AG08395 (cell line): ENCODE measurements at regions not wholly inside any gene's neighbourhood (a gene's known extent, or its start where the extent isn't known, plus 50 kb on each side); places are given as distances from the start of the nearest gene placed in this dataset.
"Not testable (repeated sequence)": the region's sequence is repeated elsewhere in the genome, so short reads cannot be mapped to it uniquely, and the experiment has no call there.

Experiments used
- DNase-seq: peaks from one replicate; pipeline ENCODE4 v3.0.0; 2012; ENCODE audit warnings: mixed read lengths, low spot score

DNA sequence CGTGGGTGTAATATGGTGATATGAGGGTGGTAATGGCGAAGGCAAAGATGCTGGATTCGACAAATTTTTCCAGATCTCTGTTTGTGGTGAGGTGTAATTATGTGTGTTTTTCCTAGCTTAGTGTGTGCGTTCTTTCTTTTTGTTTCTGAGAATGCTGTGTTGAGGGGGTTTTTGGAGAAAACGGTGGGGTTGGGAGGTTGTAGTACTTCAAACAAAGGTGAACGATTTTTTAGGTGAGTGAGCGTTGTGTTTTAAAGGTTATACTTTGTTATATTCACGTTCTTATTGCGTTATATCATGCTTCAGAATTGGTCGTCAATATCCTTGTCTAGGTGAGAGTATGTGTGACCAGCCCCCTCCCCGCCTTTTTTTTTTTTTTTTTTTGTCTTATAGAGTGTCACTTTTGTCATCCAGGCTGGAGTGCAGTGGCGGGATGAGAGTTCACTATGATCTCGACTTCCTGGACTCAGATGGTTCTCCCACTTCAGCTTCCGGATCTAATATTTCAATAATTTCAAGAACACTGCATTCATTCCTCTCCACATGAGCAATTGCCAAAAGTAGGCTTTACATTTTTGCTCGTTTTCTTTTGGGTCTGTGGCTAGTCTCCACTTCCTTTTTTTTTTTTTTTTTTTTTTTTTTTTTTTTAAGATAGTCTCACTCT, 82.2 kb upstream of the RNU2-1 start:
- no peak for DNase-seq

DNA sequence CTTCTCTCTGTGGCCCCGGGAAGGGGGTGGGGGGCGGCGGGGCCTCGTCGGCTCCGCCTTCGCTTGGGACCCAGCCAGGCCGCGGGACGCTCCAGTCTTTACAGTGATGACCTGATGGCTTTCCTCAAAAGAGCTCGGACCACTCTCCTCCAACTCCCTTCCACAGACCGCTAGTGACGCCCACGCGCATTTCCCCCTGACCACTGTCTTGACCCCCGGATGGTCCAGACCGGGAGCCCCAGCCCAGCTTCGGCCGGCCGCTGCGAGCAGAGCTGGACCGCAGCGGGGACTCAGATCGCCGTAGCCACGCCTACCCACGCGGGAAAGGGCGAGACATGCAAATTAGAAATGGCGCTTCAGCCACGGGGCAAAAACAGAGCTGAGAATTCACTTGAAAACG, 81.6 kb upstream of the RNU2-1 start:
- DNase-seq, result no peak

GRCh38 chr17:43314611-43315011, 80.8 kb upstream of the RNU2-1 start:
- no peak for DNase-seq

- DNase-seq, result no peak
These were observed 78.2 kb upstream of the RNU2-1 start for GRCh38 chr17:43312011-43312410.

DNA sequence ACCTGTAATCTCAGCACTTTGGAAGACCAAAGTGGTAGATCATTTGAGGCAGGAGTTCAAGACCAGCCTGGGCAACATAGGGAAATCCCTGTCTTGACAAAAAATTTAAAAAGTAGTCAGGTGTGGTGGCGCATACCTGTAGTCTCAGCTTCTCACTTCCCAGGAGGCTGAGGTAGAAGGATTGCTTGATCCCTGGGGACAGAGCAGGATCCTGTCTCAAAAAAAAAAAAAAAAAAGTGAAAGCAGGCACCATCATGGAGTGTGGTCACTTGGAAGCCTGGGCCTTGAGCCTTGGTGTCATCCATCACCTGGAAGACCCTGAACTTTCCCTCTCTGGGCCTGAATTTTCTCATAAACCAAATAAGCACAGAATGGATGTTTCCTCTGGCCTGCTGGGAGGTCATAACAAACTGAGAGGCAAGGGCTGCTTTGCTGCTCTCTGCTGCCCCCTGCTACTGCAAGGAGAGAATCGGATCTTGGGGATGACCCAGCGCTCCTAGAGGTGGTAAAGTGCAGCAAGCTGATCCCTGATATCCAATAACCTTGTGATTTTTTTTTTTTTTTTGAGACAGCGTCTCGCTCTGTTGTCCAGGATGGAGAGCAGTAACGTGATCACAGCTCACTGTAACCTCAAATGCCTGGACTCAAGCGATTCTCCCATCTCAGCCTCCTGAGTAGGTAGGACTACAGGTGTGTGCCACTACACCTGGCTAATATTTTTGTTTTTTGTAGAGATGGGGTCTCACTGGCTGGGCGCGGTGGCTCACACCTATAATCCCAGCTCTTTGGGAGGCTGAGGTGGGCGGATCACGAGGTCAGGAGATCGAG, 75.9 kb upstream of the RNU2-1 start:
- DNase-seq, result no peak

DNA sequence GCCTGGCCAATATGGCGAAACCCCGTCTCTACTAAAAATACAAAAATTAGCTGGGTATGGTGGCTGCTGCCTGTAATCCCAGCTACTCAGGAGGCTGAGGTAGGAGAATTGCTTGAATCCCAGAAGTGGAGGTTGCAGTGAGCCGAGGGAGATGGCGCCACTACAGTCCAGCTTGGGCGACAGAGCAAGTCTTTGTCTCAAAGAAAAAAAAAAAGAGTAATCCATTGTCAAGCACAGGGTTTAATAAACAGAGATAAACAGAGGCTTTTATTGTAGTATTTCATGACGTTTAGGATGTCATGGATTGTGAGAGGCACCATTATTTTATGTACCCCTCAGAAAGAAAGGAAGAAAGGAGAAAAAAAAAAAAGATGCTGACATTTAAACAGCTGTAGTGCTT, 75.2 kb upstream of the RNU2-1 start:
- DNase-seq, result no peak

DNA sequence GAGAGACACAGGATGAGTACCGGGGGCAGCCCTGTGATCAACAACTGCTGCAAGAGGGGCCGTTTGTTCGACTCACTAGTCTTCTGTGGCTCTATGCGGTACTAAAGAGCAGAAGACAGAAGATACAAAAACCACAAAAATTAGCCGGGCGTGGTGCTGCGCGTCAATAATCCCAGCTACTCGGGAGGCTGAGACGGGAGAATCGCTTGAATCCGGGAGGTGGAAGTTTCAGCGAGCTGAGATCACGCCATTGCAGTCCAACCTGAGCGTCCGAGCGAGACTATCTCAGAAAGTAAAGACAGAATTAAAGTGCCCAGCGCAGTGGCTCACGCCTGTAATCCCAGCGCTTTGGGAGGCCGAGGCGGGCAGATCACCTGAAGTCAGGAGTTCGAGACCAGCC, 71.0 kb upstream of the RNU2-1 start:
- not testable (repeated sequence) for DNase-seq

DNA sequence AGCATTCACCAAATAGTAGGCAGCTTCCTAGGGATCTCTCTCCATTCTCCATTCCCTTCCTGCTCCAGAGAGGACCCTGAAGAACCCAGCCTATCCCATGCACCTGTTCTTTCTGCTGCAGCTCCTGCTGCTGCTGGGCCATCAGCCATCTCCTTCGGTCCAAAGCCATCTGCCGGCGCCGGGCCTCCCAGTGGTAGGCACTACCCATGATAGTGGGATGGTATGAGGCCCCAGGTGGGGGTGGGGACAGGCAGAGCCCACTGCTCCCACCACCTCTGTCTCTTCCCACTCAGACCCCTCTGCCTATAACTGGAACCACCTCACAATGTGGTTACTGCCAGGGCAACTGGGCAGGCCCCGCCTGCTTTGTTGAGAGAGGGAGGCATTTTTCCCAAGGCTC, 69.3 kb upstream of the RNU2-1 start:
- not testable (repeated sequence) for DNase-seq

GRCh38 chr17:43299300-43300076, 65.7 kb upstream of the RNU2-1 start:
- not testable (repeated sequence) for DNase-seq

- DNase-seq, result not testable (repeated sequence)
These were observed 55.9 kb upstream of the RNU2-1 start for GRCh38 chr17:43289670-43290069.

DNA sequence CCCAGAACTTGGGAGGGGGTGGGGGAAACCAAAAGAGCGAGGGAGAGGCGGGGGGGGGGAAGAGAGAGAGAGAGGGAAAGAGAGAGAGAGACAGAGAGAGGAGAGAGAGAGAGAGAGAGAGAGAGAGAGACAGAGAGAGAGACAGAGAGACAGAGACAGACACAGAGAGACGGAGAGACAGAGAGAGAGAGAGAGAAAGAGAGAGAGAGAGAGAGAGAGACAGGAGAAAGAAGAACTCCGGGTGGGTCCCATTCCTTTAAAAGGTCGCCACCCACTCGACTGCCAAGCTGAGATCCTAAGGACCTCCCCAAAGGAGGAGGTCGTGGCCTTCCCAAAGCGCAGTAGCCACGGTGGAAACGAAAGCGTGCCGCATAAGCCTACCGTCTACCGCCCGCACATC, 49.8 kb upstream of the RNU2-1 start:
- DNase-seq, result not testable (repeated sequence)
